ENCODE measurements at regions not wholly inside any gene's neighbourhood (a gene's known extent, or its start where the extent isn't known, plus 50 kb on each side); places are given as distances from the start of the nearest gene placed in this dataset.

DNA sequence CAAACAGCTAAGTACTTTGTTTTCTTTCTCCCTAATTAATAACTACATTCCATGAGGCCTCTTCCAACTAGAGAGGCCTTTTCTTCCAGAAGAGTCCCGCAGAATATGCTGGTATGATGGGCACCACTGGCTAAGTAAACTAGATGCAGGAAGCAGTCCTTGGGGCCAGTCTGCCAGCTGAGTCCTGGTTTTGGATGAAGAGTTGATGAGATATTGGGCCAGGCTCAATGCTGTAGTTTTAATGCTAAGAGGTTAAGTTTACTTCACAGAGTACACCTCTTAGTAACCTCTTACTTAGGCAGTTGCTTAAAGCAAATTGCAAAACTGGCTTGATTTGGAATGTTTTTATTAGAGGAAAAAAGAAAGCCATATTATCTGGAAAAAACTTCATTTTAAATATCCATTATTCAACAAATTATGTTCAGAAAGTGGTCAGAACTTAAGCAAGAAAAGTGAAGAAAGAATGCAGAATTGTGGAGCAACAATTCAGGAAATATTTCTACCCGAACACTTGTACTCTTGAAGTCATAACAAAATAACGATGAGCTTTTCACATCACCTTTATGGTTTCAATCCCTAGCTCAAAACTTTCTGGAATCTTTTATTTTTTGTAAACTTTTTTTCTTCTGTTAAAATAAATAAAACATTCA, 178.4 kb upstream of the CDIN1 start:
- TF ChIP-seq, protein P1, sequence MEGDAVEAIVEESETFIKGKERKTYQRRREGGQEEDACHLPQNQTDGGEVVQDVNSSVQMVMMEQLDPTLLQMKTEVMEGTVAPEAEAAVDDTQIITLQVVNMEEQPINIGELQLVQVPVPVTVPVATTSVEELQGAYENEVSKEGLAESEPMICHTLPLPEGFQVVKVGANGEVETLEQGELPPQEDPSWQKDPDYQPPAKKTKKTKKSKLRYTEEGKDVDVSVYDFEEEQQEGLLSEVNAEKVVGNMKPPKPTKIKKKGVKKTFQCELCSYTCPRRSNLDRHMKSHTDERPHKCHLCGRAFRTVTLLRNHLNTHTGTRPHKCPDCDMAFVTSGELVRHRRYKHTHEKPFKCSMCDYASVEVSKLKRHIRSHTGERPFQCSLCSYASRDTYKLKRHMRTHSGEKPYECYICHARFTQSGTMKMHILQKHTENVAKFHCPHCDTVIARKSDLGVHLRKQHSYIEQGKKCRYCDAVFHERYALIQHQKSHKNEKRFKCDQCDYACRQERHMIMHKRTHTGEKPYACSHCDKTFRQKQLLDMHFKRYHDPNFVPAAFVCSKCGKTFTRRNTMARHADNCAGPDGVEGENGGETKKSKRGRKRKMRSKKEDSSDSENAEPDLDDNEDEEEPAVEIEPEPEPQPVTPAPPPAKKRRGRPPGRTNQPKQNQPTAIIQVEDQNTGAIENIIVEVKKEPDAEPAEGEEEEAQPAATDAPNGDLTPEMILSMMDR (conservative IDR thresholded peaks at IDR 0.05) = no peak
- TF ChIP-seq ZFX (IDR thresholded peaks at IDR 0.05) = no peak

Measured in C4-2B (cell line).